Dermis blood vessel endothelial cell (primary cell): ENCODE measurements at regions not wholly inside any gene's neighbourhood (a gene's known extent, or its start where the extent isn't known, plus 50 kb on each side); places are given as distances from the start of the nearest gene placed in this dataset.
"Not testable (repeated sequence)": the region's sequence is repeated elsewhere in the genome, so short reads cannot be mapped to it uniquely, and the experiment has no call there.

Experiments used
- DNase-seq: peaks from one replicate; pipeline ENCODE4 v3.0.0; 2010

DNA sequence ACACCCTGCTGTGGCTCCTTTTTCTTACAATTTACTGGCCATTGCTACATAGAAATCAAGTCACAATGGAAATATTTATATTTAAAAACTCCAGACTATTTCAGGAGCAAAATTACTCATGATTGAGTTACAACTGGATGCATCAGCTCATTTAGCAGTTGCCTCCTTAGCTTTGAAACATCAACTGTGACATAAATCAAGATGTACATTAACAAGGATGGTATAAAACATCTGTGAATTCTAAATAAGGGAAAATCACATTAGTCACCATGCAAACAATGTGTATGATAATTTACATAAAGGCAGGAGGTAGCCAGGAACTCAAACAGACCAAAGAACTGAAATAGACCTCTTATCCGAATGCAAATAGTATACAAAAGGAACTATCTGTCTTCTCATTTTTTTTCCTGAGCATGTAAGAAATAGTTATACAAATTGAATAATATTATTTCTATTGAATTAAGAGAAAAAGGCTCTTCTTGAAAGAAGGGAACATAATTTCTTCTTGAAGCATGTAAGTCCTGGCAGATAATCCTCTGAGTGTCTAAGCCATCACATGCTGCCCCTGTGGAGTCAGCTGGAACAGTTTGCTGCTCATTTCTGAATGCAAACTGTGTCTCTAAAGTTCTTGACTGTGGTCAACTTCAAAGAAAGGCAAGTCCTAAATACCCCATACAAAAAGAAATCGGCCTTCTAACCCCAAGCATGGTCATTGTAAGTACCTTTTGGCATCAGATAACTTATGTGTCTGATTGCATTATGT, 151.2 kb downstream of the NAA11 start:
- no peak for DNase-seq

DNA sequence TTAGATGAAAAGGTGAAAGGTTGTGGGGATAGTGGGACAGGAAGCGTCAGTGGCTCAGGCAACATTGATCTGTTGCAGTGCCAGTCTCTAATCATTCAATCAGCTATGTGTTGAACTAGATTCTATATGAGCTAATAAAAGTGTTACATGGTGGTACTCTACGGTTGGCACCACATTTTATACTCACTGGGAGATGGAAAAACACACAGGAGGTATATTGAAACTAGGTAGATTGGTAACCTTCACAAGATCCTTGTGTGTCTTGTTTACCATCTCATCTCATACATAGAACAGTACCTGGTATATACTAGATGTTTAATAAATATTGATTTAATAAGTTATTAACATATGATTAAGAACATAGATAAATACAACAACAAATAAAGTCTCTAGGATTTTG, 152.7 kb downstream of the NAA11 start:
- no peak for DNase-seq

- DNase-seq, result no peak
Measured at GRCh38 chr4:79170077-79170476, 155.8 kb downstream of the NAA11 start.

DNA sequence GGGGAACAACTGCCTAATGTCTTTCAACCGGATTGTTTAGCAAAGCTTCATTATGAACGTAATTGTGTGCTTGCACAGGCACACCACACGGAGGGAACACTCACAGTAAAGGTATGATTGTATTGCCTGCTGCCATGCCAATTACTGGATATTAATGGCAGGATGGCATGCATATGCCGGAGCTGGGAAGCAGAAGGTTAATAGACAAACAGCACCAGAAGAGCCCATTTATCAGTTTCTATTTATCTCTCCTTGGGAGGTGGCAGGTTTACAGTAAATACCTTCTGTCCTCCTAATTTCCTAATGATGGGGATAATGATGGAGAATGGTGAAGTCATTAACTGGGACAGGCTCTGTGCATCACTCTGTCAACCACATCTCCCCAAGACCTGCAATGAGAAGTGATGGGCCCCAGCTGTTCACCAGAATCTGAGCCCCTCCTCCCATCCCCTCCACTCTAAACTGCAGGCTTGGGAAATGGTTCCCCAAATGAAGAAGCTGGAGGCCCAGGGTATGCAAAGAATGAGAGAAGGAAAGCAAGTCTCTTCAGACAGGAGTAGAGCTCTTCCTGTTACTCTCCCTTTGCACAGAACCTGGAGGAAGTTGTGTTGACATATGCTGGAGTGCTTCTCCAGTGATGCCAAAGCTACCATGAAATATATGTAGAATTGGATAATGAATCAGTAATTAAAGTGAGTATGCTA, 160.8 kb downstream of the NAA11 start:
- no peak for DNase-seq

GRCh38 chr4:79163981-79164490, 161.8 kb downstream of the NAA11 start:
- no peak for DNase-seq

- DNase-seq, result no peak
Measured at GRCh38 chr4:79160962-79161361, 164.9 kb downstream of the NAA11 start.

DNA sequence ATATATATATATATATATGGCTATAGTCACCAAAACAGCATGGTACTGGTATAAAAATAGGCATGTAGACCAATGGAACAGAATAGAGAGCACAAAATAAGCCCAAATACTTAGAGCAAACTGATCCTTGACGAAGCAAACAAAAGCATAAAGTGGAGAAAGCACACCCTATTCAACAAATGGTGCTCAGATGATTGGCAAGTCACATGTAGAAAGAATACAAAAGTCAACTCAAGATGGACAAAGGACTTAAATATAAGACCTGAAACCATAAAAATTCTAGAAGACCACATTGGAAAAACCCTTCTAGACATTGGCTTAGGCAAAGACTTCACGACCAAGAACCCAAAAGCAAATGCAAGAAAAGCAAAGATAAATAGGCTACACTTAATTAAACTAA, 167.2 kb downstream of the NAA11 start:
- DNase-seq, result not testable (repeated sequence)

- DNase-seq, result no peak
Measured at GRCh38 chr4:79155336-79155735, 170.5 kb downstream of the NAA11 start.

- no peak for DNase-seq
Measured at GRCh38 chr4:79150820-79151416, 174.9 kb downstream of the NAA11 start.

- DNase-seq, result no peak
Measured at GRCh38 chr4:79148369-79148768, 177.5 kb downstream of the NAA11 start.

DNA sequence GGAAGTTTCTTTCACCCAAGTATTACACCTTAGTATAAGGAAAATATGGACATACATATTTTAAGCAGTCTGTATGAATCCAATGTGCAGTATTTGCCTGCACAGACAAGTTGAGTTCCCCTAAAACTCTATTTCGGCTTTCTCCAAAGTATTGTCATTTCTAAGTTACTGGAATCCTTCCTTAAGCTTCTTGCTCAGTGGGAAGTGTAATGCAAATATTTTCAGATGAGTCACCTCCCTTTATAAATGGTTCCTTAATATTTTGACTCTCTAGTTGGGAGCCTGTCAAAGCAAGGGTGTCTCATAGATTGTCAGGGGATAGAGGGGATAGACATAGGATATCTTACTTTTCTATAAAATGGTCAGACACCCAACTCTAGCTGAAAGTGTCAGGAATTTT, 178.6 kb downstream of the NAA11 start:
- no peak for DNase-seq

GRCh38 chr4:79141530-79141929, 184.3 kb downstream of the NAA11 start:
- no peak for DNase-seq

DNA sequence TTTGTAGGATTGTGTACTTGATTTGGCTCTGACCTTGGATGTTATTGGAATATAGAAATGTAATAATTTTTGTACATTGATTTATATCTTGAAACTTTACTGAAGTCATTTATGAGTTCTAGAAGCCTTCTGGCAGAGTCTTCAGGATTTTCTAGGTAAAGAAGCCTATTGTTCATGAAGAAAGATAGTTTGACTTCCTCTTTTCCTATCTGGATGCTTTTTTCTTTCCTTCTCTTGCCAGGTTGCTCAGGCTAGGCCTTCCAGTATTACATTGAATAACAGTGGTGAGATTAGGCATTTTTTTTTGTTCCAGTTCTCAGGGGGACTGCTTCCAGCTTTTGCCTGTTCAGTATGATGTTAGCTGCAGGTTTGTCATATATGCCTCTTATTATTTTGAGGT, 191.1 kb downstream of the NAA11 start:
- no peak for DNase-seq

DNA sequence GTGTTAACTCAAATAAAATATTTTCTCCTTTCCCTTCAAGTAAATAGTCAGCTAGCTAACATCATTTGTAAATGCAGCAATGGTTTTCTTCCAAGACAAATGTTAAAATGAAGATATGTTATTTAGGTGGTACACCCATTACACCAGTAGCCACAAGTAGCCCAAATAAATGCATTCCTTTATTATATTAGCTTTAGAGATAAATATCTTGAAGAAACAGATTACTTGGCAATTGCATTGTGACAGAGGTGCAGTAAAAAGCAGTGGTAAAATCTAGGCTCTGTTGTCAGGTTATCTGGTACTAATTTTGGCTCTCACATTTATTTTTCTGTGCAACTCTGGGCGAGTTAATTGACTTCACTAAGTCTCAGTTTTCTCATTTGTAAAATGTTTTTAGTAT, 193.0 kb downstream of the NAA11 start:
- DNase-seq, result no peak

DNA sequence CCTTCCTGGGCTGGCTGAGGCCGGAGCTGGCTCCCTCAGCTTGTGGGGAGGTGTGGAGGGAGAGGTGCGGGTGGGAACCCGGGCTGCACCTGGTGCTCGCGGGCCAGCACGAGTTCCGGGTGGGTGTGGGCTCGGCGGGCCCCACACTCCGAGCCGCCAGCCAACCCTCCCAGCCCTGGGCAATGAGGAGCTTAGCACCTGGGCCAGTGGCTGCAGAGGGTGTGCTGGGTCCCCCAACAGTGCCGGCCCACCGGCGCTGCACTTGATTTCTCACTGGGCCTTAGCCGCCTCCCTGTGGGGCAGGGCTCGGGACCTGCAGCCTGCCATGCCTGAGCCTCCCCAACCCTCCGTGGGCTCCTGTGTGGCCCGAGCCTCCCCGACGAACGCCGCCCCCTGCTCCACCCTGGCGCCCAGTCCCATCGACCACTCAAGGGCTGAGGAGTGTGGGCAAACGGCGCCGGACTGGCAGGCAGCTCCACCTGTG, 182.7 kb upstream of the PAQR3 start:
- no peak for DNase-seq

DNA sequence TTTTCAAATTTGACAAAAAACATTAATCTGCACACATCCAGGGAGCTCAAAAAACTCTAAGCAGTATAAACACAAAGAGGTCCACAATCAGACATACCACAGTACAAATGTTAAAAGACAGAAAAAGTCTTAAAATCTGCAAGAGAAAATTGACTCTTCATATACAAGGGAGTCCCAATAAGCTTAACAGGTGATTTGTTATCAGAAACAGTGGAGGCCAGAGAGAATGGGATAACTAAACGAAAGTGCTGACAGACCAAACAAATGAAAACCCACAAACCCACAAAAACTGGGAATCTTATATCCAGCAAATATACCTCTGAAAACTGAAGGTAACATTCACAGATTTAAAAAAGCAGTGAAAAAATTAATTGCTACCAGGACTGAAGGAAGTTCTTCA, 182.0 kb upstream of the PAQR3 start:
- no peak for DNase-seq

DNA sequence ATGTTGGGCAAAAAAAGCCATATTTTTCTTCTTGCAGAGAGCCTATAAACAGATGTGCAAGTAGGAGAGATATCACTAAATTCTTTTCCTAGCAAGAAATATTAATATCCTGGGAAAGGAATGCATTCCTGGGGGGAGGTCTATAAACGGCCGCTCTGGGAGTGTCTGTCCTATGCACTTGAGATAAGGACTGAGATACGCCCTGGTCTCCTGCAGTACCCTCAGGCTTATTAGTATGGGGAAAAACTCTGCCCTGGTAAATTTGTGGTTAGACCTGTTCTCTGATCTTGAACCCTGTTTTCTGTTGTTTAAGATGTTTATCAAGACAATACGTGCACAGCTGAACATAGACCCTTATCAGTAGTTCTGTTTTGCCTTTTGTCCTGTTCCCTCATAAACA, 177.8 kb upstream of the PAQR3 start:
- not testable (repeated sequence) for DNase-seq

DNA sequence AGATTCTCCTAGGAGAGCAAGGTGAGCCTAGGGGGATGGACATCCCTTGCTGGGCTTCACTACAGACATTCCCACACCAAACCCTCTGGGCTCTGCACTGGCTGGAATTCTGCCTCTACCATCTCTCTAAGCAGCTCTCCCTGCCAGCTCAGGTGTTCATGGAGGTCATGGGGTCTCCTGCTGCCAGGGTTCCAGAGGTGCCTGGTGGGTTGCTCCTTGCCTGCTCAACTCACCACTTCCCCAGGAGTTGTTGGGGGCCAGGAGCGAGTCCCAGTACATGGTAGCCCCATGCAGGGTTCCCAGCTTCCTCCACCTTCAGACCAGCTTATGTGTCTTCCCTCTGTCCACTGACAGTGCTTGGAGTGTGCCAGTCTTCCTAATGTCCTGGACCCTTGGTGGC, 167.8 kb upstream of the PAQR3 start:
- no peak for DNase-seq

DNA sequence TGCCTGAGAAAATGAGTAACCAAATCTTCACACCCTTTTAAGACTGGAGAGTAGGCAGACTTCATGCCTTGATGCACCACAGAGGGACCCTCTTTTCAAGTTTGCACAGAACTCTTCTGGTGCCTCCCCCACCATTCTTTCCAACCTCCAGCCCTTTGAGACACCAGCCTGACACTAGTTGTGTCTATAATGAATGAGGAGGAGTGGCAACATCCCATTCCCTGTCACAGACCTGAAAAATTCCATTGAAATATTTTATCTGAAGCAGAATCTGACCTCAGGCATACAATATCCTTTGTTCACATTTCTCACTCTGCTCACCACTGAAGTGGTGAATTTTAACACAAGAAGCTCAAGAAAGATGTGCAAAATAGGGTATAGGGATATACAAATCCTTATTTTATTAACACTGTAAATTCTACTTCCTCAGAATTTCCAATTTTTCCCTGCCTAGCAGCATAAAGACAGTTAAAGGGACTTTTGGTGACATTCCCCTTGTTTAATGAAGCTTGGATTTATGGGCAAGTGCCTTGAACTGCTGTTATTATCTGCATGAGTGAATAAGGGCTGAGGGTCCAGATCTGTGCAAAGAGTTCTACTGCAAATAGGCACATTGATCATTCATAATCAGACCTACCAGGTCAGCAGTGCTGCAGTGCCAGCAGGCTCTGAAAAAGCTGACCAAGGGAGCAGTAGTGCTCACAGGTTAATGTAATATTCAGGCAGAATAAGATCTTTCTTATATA, 149.9 kb upstream of the PAQR3 start:
- DNase-seq, result no peak

DNA sequence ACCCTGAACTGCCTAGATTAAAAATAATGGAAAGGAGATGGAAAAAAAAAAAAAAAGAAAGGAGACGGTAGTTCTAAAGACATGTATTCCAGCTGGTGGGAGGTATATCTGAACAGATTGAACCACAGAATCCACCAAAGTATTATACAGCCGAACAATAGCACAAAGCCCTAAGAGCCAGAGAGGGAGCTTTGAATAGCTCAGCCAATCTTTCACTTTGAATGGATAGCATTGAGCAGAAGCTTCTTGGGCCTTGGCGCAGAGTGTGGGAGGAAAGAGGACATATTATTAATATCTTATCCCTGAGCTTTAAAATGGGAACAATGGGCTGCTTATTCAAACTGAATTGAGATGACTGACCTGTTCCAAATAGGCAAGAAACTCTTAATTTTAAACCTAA, 147.8 kb upstream of the PAQR3 start:
- no peak for DNase-seq

DNA sequence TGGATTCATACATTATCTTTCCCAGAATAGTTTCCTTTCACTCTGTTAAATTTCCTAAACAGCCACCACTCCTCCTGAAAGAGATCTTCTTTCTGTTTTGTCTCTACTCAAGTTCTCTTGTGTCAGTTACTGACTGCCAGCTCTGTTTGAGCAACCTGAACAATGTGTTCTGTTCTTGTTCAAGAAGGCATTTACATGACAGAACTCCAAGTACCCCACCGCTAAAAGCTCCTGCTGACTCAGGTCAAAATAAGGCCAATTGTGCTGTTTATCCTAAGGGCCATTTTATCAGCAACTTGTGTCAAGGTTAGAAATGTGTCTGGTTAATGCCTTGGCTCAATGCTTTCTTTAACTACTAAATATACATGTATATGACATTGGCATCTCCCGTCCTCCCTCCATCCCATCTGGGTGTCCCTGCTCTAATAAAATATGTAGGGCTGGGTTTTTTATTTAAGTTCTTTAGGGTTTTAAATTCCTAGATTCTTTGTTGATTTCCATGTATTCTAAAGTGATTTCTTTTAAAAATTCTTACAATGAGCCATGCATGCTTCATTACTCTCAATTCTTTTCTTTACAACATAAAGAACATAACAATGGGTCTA, 144.3 kb upstream of the PAQR3 start:
- no peak for DNase-seq

DNA sequence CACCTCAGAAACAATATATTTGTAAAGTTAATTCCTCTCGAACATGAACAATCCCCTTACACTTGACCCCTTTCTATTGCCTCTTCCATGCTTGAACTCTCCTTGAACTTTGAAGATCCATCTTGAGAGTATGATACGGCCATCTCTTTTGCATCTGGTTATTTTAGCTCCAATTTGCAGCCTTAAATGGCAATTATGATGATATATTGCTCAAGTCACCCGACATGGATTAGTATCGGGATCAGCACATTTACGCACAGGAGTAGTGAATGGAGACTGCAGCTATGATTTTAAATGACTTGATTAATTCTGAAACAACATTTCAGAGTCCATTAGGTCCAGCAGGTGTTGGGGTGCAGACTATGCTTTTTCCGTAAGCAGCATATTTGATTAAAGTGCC, 143.8 kb upstream of the PAQR3 start:
- DNase-seq, result no peak

DNA sequence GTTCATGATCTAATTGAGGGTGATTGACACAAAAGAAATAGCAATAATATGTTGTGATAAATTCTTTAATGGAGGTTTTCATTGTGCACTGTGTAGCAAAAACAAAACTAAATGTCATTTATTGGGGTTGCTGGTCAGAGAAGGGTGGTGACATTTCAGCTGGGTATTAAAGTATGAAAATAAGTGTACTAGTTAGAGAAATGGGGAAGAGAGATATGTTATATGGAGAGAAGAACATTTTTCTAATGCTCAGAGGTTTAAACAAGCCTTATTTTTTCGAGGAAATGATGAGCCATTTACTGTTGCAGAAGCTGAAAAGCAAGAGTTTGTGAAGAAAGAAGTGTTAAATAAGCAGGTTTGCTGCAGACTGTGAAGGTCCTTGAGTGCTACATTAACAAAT, 142.7 kb upstream of the PAQR3 start:
- DNase-seq, result no peak
